SU-DHL-6 (cell line): ENCODE measurements at regions not wholly inside any gene's neighbourhood (a gene's known extent, or its start where the extent isn't known, plus 50 kb on each side); places are given as distances from the start of the nearest gene placed in this dataset.
A peak's percentile ranks its signal among the peaks of the same experiment; 100 is the strongest.

Experiments
- H2AFZ ChIP-seq: fragments of 200-600 bp; sonication (generic); 2 replicates; pipeline ENCODE4 v1.6.1; 2014; ENCODE audit warnings: low read depth, mild to moderate bottlenecking, moderate library complexity, mixed read lengths, antibody characterized with exemption, low read length; ENCODE audit not compliant: severe bottlenecking
- H3F3A ChIP-seq: fragments of 200-600 bp; shearing (Covaris generic); 2 replicates; pipeline ENCODE4 v1.6.0; 2016; ENCODE audit warnings: antibody characterized with exemption, mild to moderate bottlenecking; ENCODE audit not compliant: insufficient read depth
- H3K27ac ChIP-seq: fragments of 200-600 bp; sonication (generic); 2 replicates; pipeline ENCODE4 v1.5.1; 2016; ENCODE audit warnings: low read depth, mild to moderate bottlenecking, low read length, moderate library complexity, mixed read lengths
- H3K27me3 ChIP-seq: fragments of 200-600 bp; sonication (generic), shearing (Covaris generic); 2 replicates; pipeline ENCODE4 v1.6.0; 2014; ENCODE audit warnings: mild to moderate bottlenecking, low read length
- H3K36me3 ChIP-seq: fragments of 200-600 bp; sonication (generic); 2 replicates; pipeline ENCODE4 v1.6.1; 2014; ENCODE audit warnings: mild to moderate bottlenecking, low read length, mixed read lengths
- H3K4me2 ChIP-seq: fragments of 300-600, 200-600 bp; shearing (Covaris generic), sonication (generic); 2 replicates; pipeline ENCODE4 v1.6.0; 2014; ENCODE audit warnings: low read length, low read depth, mild to moderate bottlenecking; ENCODE audit not compliant: poor library complexity, severe bottlenecking
- H3K4me3 ChIP-seq: fragments of 200-600 bp; sonication (generic); 2 replicates; pipeline ENCODE4 v1.5.1; 2014; ENCODE audit warnings: antibody characterized with exemption, low read length, mild to moderate bottlenecking, mixed read lengths; ENCODE audit not compliant: insufficient read depth, poor library complexity, severe bottlenecking
- H3K79me2 ChIP-seq: fragments of 200-600 bp; sonication (generic); 2 replicates; pipeline ENCODE4 v1.6.1; 2014; ENCODE audit warnings: mild to moderate bottlenecking, low read length, moderate library complexity; ENCODE audit not compliant: insufficient read depth
- H3K9ac ChIP-seq: fragments of 200-600 bp; sonication (generic); 2 replicates; pipeline ENCODE4 v1.7.0; 2014; ENCODE audit warnings: mild to moderate bottlenecking, low read length
- H3K9me2 ChIP-seq: fragments of 200-600 bp; sonication (generic); replicated peaks from 2 replicates; pipeline ENCODE4 v1.6.1; 2014; ENCODE audit warnings: low read length; ENCODE audit not compliant: insufficient read depth
- H3K9me3 ChIP-seq: fragments of 200-600 bp; sonication (generic); 2 replicates; pipeline ENCODE4 v1.6.1; 2014; ENCODE audit warnings: low read length, mixed read lengths; ENCODE audit not compliant: insufficient read depth
- H4K20me1 ChIP-seq: fragments of 200-600 bp; sonication (generic); 2 replicates; pipeline ENCODE4 v1.6.1; 2014; ENCODE audit warnings: low read depth, mild to moderate bottlenecking, antibody characterized with exemption, low read length, moderate library complexity, mixed read lengths
- EZH2phosphoT487 ChIP-seq: fragments of 200-600 bp; sonication (generic), shearing (Covaris generic); conservative IDR thresholded peaks from 2 replicates; pipeline ENCODE4 v1.6.1; 2018; ENCODE audit warnings: mild to moderate bottlenecking, antibody characterized with exemption, low read length, moderate library complexity, mixed read lengths
- TF ChIP-seq, protein P1 (sequence below): fragments of 200-600 bp; sonication (generic); IDR thresholded peaks from one replicate; pipeline ENCODE4 v1.5.1; 2017; ENCODE audit warnings: antibody characterized with exemption, mild to moderate bottlenecking, low read length, moderate library complexity; ENCODE audit not compliant: insufficient read depth, poor library complexity, severe bottlenecking

DNA sequence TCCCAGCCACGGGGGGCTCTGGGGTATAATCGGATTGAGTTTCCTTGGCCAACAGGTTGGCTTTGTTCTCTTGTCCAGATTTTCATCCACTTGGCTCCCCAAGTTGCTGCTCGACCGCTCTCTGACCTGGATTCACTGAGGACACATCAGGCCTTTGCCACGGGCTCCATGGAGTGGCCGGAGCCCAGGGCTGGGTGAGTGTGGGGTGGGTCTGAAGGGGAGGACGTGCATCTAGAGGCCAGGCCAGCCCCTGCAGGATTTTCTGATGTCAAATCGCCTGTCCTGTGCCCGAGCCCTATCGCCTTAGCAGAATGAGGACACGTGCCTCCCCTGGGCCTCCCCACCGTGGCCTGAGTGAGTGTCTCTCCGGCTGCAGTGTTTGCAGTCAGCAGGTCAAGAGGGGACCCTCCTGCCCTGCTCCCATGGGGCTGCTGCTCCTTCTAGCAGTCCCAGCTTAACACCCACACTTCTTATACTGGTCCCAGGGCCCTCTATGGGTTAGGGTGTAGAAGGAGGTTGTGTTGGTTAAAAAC is 89.1 kb upstream of the BOD1 start:
- no peaks in the 10 kb centered on the region for H3K9me3 ChIP-seq
- no peak for TF ChIP-seq EZH2phosphoT487
- H2AFZ ChIP-seq, result no peak overlapping the region
- H3K79me2 ChIP-seq, result no peaks in the 10 kb centered on the region
- H3K4me2 ChIP-seq, result no peak overlapping the region
- no peaks in the 10 kb centered on the region for H4K20me1 ChIP-seq
- H3K27me3 ChIP-seq, result no peaks in the 10 kb centered on the region
- no peaks in the 10 kb centered on the region for H3F3A ChIP-seq
- H3K27ac ChIP-seq, result no peak overlapping the region
- H3K9ac ChIP-seq, result no peak overlapping the region
- H3K4me3 ChIP-seq, result no peak overlapping the region
- H3K36me3 ChIP-seq, result no peaks in the 10 kb centered on the region
- H3K9me2 ChIP-seq, result no peaks in the 10 kb centered on the region

DNA sequence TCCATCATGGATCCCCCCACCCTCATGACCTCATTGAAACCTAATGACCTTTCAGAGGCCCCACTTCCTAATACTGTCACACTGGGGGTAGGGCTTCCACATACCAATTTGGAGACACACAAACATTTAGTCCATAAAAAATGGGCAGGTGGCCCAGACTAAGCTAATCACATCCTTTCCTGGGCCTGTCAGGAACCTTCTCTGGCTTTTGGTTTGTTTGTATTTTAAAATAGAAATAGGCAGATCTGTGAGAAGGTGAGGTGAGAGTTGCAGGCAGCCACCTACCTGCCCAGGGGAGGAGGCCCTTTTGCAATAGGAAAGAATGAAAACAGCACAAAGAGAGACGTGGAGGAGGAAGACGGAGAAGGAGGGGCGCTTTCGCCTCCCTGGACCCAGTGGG is 90.2 kb upstream of the BOD1 start:
- no peak overlapping the region for H3K4me2 ChIP-seq
- H3K27ac ChIP-seq, result no peak overlapping the region
- H3K79me2 ChIP-seq, result no peaks in the 10 kb centered on the region
- H3K4me3 ChIP-seq, result no peak overlapping the region
- no peaks in the 10 kb centered on the region for H3K27me3 ChIP-seq
- H3K9me2 ChIP-seq, result no peaks in the 10 kb centered on the region
- no peak overlapping the region for H3K9ac ChIP-seq
- no peaks in the 10 kb centered on the region for H3K36me3 ChIP-seq
- no peaks in the 10 kb centered on the region for H3F3A ChIP-seq
- H4K20me1 ChIP-seq, result no peaks in the 10 kb centered on the region
- H2AFZ ChIP-seq, result no peak overlapping the region
- H3K9me3 ChIP-seq, result no peaks in the 10 kb centered on the region
- TF ChIP-seq EZH2phosphoT487, result no peak
- TF ChIP-seq, protein P1, sequence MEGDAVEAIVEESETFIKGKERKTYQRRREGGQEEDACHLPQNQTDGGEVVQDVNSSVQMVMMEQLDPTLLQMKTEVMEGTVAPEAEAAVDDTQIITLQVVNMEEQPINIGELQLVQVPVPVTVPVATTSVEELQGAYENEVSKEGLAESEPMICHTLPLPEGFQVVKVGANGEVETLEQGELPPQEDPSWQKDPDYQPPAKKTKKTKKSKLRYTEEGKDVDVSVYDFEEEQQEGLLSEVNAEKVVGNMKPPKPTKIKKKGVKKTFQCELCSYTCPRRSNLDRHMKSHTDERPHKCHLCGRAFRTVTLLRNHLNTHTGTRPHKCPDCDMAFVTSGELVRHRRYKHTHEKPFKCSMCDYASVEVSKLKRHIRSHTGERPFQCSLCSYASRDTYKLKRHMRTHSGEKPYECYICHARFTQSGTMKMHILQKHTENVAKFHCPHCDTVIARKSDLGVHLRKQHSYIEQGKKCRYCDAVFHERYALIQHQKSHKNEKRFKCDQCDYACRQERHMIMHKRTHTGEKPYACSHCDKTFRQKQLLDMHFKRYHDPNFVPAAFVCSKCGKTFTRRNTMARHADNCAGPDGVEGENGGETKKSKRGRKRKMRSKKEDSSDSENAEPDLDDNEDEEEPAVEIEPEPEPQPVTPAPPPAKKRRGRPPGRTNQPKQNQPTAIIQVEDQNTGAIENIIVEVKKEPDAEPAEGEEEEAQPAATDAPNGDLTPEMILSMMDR, result no peak

DNA sequence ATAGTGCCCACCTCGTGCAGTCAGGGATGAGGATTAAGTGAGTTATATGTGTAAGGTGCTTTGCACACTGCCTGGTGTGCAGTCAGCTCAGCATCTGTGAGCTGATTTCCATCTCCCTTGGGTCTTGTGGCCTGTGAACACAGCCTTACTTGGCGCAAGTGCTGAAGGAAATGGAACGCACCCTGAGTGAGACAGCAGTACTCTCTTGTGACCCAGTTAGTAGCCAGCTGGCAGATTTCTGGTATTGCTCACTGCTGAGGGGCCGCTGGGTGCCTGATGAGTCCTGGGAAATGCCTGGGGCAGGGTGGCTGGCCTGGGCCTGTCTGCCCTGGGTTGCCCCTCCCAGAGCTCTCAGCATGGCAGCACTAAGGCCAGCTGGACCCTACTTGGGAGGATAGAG is 90.9 kb upstream of the BOD1 start:
- no peak overlapping the region for H3K4me3 ChIP-seq
- no peaks in the 10 kb centered on the region for H3K36me3 ChIP-seq
- no peaks in the 10 kb centered on the region for H3F3A ChIP-seq
- no peaks in the 10 kb centered on the region for H3K9me2 ChIP-seq
- no peaks in the 10 kb centered on the region for H3K9me3 ChIP-seq
- no peak overlapping the region for H3K4me2 ChIP-seq
- H4K20me1 ChIP-seq, result no peaks in the 10 kb centered on the region
- H2AFZ ChIP-seq, result peak overlapping the region; percentile 17
- H3K79me2 ChIP-seq, result no peaks in the 10 kb centered on the region
- H3K9ac ChIP-seq, result peak overlapping the region; percentile 3; the same call in 1 of the 2 replicates
- no peaks in the 10 kb centered on the region for H3K27me3 ChIP-seq
- H3K27ac ChIP-seq, result no peak overlapping the region
- TF ChIP-seq, protein P1, result no peak
- no peak for TF ChIP-seq EZH2phosphoT487

DNA sequence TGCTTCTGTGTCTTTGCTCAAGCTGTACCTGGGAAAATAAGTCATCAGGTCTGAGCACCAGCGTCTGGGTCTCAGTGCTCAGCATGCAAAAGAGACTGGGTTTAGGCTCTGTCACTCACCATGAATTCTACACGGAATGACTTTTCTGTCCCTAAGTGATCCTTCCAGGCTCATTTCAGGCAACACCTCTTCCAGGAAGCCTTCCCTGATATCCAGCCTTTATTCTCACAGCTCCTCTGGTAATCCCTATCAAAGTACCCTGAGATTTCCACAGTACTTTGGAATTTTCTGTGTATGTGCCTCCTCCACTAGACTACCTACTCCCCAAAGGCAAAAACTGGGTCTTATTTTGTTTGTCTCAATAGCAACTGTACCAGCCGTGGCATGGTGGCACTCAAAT is 92.7 kb upstream of the BOD1 start:
- H4K20me1 ChIP-seq, result no peaks in the 10 kb centered on the region
- H3K27me3 ChIP-seq, result no peaks in the 10 kb centered on the region
- H3K27ac ChIP-seq, result no peak overlapping the region
- H3K4me2 ChIP-seq, result no peak overlapping the region
- no peak overlapping the region for H2AFZ ChIP-seq
- H3F3A ChIP-seq, result no peaks in the 10 kb centered on the region
- H3K4me3 ChIP-seq, result no peak overlapping the region
- no peaks in the 10 kb centered on the region for H3K9me2 ChIP-seq
- H3K9me3 ChIP-seq, result no peaks in the 10 kb centered on the region
- H3K79me2 ChIP-seq, result no peaks in the 10 kb centered on the region
- no peaks in the 10 kb centered on the region for H3K36me3 ChIP-seq
- H3K9ac ChIP-seq, result no peak overlapping the region
- no peak for TF ChIP-seq EZH2phosphoT487
- TF ChIP-seq, protein P1, result no peak
